ENCODE measurements at regions not wholly inside any gene's neighbourhood (a gene's known extent, or its start where the extent isn't known, plus 50 kb on each side); places are given as distances from the start of the nearest gene placed in this dataset.

- ATAC-seq (replicated peaks) (no peak), DNase-seq (no peak)
- peaks cover 2 to 10% of the 10 kb centered on the region in 2 donors for H3K9me3 Mint-ChIP-seq
- peaks cover 0 to 11% of the 10 kb centered on the region in 2 donors for H3K27me3 Mint-ChIP-seq
- H3K36me3 Mint-ChIP-seq: no peaks in the 10 kb centered on the region
- no peak overlapping the region for H3K4me3 Mint-ChIP-seq
- no peaks in the 10 kb centered on the region for H3K4me1 Mint-ChIP-seq
- no peak overlapping the region for H3K27ac Mint-ChIP-seq
Measured at GRCh38 chr5:103346162-103346748, 87.7 kb downstream of the MACIR start.

- ATAC-seq (replicated peaks): peak; percentile 74 to 87
- Mint-ChIP-seq H3K9me3 (peaks cover 2 to 10% of the 10 kb centered on the region in 2 donors), H3K4me3 (no peak overlapping the region), H3K36me3 (no peaks in the 10 kb centered on the region), H3K4me1 (no peaks in the 10 kb centered on the region), H3K27ac (no peak overlapping the region), H3K27me3 (peaks cover 0 to 11% of the 10 kb centered on the region in 2 donors)
- no peak for DNase-seq
Measured at GRCh38 chr5:103345461-103345860, 86.9 kb downstream of the MACIR start.

- ATAC-seq (replicated peaks) (peak in 1 of 2 donors; percentile 34), DNase-seq (no peak)
- Mint-ChIP-seq H3K4me1 (no peaks in the 10 kb centered on the region), H3K9me3 (peaks cover 2 to 10% of the 10 kb centered on the region in 2 donors), H3K27ac (no peak overlapping the region), H3K27me3 (peaks cover 5 to 7% of the 10 kb centered on the region in 2 donors), H3K36me3 (no peaks in the 10 kb centered on the region), H3K4me3 (no peak overlapping the region)
Measured at GRCh38 chr5:103340717-103341388, 82.3 kb downstream of the MACIR start.

GRCh38 chr5:103340132-103340531, 81.6 kb downstream of the MACIR start:
- Mint-ChIP-seq H3K4me1 (no peaks in the 10 kb centered on the region), H3K9me3 (peaks cover 2 to 10% of the 10 kb centered on the region in 2 donors), H3K36me3 (no peaks in the 10 kb centered on the region), H3K27me3 (peaks cover 5 to 7% of the 10 kb centered on the region in 2 donors), H3K4me3 (no peak overlapping the region), H3K27ac (no peak overlapping the region)
- DNase-seq: no peak
- no peak for ATAC-seq (replicated peaks)

- DNase-seq (no peak), ATAC-seq (replicated peaks) (no peak)
- Mint-ChIP-seq H3K9me3 (peaks cover 0 to 4% of the 10 kb centered on the region in 2 donors), H3K36me3 (no peaks in the 10 kb centered on the region), H3K4me1 (no peaks in the 10 kb centered on the region), H3K4me3 (no peak overlapping the region), H3K27me3 (peaks cover 0 to 5% of the 10 kb centered on the region in 2 donors), H3K27ac (no peak overlapping the region)
Measured at GRCh38 chr5:103336941-103337340, 78.4 kb downstream of the MACIR start.

GRCh38 chr5:103333376-103333775, 74.8 kb downstream of the MACIR start:
- Mint-ChIP-seq H3K27me3 (no peaks in the 10 kb centered on the region), H3K36me3 (no peaks in the 10 kb centered on the region), H3K9me3 (no peaks in the 10 kb centered on the region), H3K27ac (no peak overlapping the region), H3K4me3 (no peak overlapping the region), H3K4me1 (no peaks in the 10 kb centered on the region)
- ATAC-seq (replicated peaks) (no peak), DNase-seq (no peak)

- ATAC-seq (replicated peaks) (no peak), DNase-seq (no peak)
- no peak overlapping the region for H3K4me3 Mint-ChIP-seq
- no peak overlapping the region for H3K27ac Mint-ChIP-seq
- no peaks in the 10 kb centered on the region for H3K4me1 Mint-ChIP-seq
- no peaks in the 10 kb centered on the region for H3K36me3 Mint-ChIP-seq
- H3K27me3 Mint-ChIP-seq: peaks cover 0 to 4% of the 10 kb centered on the region in 2 donors
- H3K9me3 Mint-ChIP-seq: no peaks in the 10 kb centered on the region
Measured at GRCh38 chr5:103330875-103331274, 72.3 kb downstream of the MACIR start.

Measured in stimulated activated naive B cell treated with anti-CD40 and anti-IgM and Interleukin-4, amounts not matched to agents 10 μg/mL and 1 μg/mL and 100 μg/mL, for 72 hours (primary cell).